HuH-7 (cell line): ENCODE measurements at regions not wholly inside any gene's neighbourhood (a gene's known extent, or its start where the extent isn't known, plus 50 kb on each side); places are given as distances from the start of the nearest gene placed in this dataset.
"Not testable (repeated sequence)": the region's sequence is repeated elsewhere in the genome, so short reads cannot be mapped to it uniquely, and the experiment has no call there.

Experiments used
- DNase-seq: peaks from one replicate; pipeline ENCODE4 v3.0.0; 2011; ENCODE audit warnings: low spot score

DNA sequence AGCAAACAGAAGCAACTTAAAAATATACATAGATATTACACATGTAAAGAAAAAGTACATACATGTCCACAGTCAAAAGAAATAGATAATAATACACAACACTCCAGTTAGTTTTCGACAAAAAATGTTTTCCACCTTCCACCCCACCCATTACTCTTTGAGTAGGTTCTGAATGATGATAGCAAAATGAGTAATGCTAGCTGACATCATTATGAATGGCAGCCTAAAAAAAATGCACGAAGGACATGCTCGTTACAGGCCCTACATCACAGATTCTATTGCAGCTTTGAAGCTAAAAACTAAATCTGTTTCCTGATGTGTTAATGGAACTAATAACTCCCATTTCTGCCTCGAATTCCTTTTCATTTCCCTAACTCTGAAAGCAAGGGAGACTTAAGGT is 578.7 kb upstream of the NETO1 start:
- DNase-seq, result no peak

GRCh38 chr18:73431620-73432019 is 563.8 kb upstream of the NETO1 start:
- no peak for DNase-seq

GRCh38 chr18:73421010-73421409 is 553.2 kb upstream of the NETO1 start:
- no peak for DNase-seq

DNA sequence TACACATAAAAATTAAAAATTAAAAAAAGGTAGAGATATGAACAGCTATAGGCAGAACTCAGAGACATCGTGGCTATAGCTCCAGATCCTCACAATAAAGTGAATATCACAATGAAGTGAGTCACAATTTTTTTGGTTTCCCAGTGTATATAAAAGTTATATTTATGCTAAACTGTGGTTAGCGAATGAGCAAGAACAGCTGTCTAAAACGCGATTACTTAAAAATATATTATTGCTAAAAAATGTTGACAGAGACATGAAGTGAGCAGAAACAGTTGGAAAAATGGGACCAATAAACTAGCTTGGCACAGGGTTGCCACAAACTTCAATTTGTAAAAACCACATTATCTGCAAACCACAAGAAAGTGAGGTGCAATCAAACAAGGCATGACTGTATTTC is 551.7 kb upstream of the NETO1 start:
- DNase-seq, result no peak

DNA sequence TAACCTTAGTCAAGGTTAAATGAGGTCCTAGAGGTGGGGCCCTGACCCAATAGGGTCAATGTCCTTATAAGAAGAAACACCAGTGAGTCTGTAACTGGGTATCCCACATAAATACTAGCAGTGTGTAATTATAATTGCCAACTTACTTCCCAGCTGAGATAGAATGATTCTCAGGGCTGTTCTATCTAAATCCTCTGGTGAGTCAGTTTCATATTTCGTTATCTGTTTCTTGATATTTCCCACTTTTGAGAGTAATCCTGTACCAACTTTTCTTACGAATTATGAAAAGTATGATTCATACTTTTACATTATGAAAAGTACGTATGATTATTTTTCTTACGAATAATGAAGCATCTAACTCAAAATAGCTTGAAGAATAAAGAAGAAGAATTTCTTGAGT is 546.8 kb upstream of the NETO1 start:
- no peak for DNase-seq

DNA sequence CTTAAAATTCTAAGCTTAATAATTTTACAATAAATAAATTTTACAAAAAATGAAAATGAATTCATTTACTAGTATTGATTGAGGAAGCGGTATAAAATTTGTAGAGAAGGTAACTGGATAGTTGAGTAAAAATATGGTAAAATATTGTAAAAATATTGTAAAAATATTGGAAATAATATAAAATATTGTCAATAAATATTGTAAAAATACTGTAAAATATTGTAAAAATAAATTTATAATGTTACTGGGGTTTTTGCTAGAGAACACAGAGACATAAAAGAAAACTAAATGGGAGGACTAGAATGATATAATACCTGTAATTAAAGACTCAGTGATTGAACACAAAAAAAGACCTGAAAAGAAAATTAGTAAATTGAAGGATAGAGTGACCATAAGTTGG is 546.3 kb upstream of the NETO1 start:
- DNase-seq, result no peak

- DNase-seq, result no peak
Measured at GRCh38 chr18:73409242-73409641, 541.5 kb upstream of the NETO1 start.

- DNase-seq, result no peak
Measured at GRCh38 chr18:73408469-73408868, 540.7 kb upstream of the NETO1 start.

- DNase-seq, result no peak
Measured at GRCh38 chr18:73407506-73407905, 539.7 kb upstream of the NETO1 start.

DNA sequence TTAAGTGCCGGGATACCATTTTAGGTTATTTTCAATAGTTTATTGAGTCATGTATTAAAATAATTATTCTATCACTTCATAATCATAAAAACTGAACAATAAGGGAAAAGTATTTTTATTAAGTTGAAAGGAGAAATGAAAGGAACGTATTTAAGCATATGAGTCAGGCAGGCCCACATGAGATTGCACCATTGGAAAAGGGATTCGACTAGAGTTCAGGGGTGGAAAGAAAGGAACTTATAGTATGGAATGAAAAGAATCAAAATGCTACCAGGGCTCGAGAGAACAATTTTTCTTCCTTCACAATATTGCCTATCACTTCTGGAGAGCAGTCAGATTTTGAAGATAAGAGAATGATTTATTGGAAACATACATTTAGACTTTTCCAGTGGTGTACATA is 516.5 kb upstream of the NETO1 start:
- no peak for DNase-seq

DNA sequence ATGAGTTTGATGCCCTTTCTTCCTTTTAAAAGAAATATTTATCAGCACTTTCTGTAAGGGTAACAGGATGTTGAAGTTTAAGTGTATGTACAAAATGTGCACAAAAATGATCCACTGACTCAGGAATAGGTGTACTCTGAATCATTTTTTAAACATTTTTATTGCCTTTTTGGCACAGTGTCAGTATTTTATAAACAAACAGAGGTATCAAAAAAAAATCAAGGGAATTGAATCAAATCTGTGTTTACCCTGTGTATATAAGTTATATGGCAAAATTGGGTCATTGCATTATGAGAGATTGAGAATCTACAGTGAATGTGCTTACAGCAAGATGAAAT is 513.9 kb upstream of the NETO1 start:
- DNase-seq, result no peak

GRCh38 chr18:73381016-73381698 is 513.4 kb upstream of the NETO1 start:
- no peak for DNase-seq

- no peak for DNase-seq
Measured at GRCh38 chr18:73366713-73367112, 498.9 kb upstream of the NETO1 start.

DNA sequence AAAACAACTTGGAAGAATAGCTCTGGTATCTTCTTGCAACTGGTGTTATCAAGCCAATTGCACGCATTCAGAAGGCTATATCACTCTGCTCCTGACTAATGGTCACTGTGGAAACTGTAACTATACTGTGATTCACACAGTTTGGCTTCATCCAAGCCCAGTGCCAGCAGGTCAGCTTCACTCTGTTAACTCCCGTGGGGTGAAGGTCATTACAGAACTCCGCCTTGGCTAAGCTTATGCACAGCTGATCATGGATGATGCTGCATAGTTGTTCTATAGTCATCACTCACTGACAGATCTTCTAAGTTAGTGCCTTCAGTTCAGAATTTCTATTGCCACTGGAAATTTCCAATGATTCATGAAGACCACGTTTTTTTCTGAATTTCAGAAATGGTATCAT is 497.2 kb upstream of the NETO1 start:
- DNase-seq, result no peak

DNA sequence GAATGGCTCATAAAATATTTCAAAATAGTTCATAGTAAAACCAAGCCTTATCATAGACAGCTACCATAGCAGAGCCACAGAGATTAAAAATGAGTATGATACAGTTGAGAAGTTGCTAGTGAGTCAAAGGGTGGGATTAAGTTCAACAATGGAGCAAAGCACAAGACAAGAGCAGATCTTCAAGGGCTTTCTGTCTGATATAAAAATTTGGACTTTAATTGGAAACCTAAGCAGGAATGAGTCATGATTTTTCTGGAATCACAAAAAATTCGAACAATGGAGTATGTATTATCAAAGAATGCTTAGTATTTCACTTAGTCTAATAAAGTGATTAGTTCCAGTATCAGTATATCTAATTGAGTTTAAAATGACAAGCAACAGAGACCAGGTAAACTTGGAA is 487.3 kb upstream of the NETO1 start:
- DNase-seq, result no peak

DNA sequence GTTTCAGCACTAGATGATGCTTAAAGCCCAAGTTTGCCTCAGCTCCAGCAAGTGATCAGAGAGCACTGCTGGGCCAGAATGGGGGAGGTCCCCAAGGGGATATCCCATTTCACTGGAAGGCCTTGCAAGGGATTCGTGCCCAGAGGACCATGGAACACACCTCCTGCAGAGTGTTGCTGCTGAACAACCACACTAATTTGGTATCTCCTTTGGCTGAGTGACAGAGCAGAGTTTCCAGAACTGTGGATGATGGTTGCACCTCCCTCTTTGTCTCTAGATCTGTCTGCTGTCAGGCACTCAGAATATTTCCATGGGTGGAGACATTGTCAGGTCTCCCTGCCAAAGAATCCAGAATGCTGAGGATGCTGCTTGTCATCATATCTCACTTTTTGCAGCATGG is 484.8 kb upstream of the NETO1 start:
- no peak for DNase-seq

DNA sequence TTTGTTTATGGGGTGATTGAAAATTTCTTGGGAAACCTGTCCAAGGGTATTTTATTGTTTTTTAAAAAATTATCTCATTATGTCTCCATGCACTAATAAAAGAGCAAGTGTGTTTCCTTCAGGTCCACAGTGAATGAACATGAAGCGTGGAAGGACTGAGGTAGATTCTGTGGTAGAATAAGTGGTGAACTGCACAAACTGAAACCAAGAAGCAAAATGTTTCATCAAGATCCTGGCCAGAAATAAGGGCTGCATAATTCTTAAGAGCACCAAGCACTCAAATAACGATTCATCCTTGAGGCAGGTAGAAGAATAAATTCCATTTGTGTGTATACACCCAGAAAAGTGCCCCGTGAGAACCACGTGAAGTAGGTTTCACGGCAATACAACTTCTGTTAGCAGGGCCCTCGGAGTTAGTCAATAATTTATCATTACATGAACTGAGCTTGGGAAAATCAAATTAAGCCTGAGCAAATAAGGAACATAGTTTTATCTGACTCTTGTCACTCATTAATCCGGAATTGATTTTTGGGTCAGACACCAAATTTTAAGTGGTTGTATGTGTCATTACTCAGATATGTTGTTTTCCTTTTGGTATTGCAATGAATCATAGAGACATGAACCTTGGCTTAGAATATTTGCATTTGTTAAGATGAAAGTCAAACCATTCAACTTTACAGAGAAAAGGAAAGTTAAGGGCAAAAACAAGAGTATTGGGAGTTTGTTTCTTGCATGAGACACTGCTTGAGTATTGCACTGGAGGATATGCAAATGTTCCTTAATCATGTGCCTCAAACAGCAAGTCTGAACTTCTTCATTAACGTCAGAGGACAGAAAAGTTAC is 472.6 kb upstream of the NETO1 start:
- no peak for DNase-seq

DNA sequence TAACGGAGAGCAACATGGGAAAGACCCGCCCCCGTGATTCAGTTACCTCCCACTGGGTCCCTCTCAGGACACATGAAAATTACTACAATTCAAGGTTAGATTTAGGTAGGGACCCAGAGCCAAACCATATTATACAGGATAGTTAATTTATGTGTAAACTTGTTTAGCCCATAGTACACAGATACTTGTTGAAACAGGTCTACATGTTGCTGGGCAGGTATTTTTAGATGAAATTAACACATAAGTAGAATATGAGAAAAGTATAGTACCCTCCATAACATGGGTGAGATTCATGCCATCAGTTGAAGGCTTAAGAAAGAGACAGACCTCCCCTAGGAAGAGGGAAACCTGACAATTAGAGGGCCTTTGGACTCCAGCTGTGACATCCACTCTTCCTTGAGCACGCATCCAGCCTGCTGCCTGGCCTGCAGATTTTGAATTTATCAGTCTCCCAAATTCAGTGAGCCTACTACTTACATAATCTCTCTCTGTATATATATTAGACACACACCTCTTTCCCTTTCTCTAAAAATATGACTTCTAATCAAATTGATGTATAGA is 463.5 kb upstream of the NETO1 start:
- no peak for DNase-seq

- not testable (repeated sequence) for DNase-seq
Measured at GRCh38 chr18:73330106-73330505, 462.3 kb upstream of the NETO1 start.

- not testable (repeated sequence) for DNase-seq
Measured at GRCh38 chr18:73324187-73324831, 456.5 kb upstream of the NETO1 start.

GRCh38 chr18:73318739-73319479 is 451.1 kb upstream of the NETO1 start:
- no peak for DNase-seq

GRCh38 chr18:73316513-73316912 is 448.7 kb upstream of the NETO1 start:
- no peak for DNase-seq
